Limb (tissue), 2 donors: ENCODE measurements at regions not wholly inside any gene's neighbourhood (a gene's known extent, or its start where the extent isn't known, plus 50 kb on each side); places are given as distances from the start of the nearest gene placed in this dataset.
A peak's percentile ranks its signal among the peaks of the same experiment; 100 is the strongest.
"Not testable (repeated sequence)": the region's sequence is repeated elsewhere in the genome, so short reads cannot be mapped to it uniquely, and the experiment has no call there.

Experiments used
- DNase-seq, 2 donors: peaks; one replicate each; pipeline ENCODE4 v3.0.0-alpha.2; 2016; ENCODE audit errors: extremely low spot score in 2 of 2

- DNase-seq = no peak
Measured at GRCh38 chr10:26355241-26355640, 82.9 kb upstream of the APBB1IP start.

- DNase-seq = no peak
Measured at GRCh38 chr10:26357203-26357602, 80.9 kb upstream of the APBB1IP start.

- no peak for DNase-seq
Measured at GRCh38 chr10:26358071-26358470, 80.1 kb upstream of the APBB1IP start.

- no peak for DNase-seq
Measured at GRCh38 chr10:26359670-26360069, 78.5 kb upstream of the APBB1IP start.

- no peak for DNase-seq
Measured at GRCh38 chr10:26361351-26361750, 76.8 kb upstream of the APBB1IP start.

- no peak for DNase-seq
Measured at GRCh38 chr10:26361971-26362370, 76.2 kb upstream of the APBB1IP start.

GRCh38 chr10:26365681-26366358 is 72.3 kb upstream of the APBB1IP start:
- DNase-seq = no peak

GRCh38 chr10:26367035-26367434 is 71.1 kb upstream of the APBB1IP start:
- not testable (repeated sequence) for DNase-seq

- peak; percentile 34 to 75 for DNase-seq
Measured at GRCh38 chr10:26367771-26368170, 70.4 kb upstream of the APBB1IP start.

GRCh38 chr10:26368463-26368862 is 69.7 kb upstream of the APBB1IP start:
- no peak for DNase-seq

GRCh38 chr10:26372513-26373354 is 65.4 kb upstream of the APBB1IP start:
- no peak for DNase-seq

GRCh38 chr10:26374426-26374825 is 63.7 kb upstream of the APBB1IP start:
- DNase-seq = no peak

GRCh38 chr10:26377224-26377810 is 60.8 kb upstream of the APBB1IP start:
- not testable (repeated sequence) for DNase-seq

- DNase-seq = no peak
Measured at GRCh38 chr10:26378861-26379294, 59.3 kb upstream of the APBB1IP start.

GRCh38 chr10:26380815-26381214 is 57.3 kb upstream of the APBB1IP start:
- DNase-seq = no peak

GRCh38 chr10:26381986-26382385 is 56.2 kb upstream of the APBB1IP start:
- no peak for DNase-seq

GRCh38 chr10:26384600-26384999 is 53.5 kb upstream of the APBB1IP start:
- DNase-seq = no peak

- no peak for DNase-seq
Measured at GRCh38 chr10:26385443-26385842, 52.7 kb upstream of the APBB1IP start.

- DNase-seq = no peak
Measured at GRCh38 chr10:26386781-26387180, 51.4 kb upstream of the APBB1IP start.
